GM19397 (cell line): ENCODE measurements at regions not wholly inside any gene's neighbourhood (a gene's known extent, or its start where the extent isn't known, plus 50 kb on each side); places are given as distances from the start of the nearest gene placed in this dataset.
"Not testable (repeated sequence)": the region's sequence is repeated elsewhere in the genome, so short reads cannot be mapped to it uniquely, and the experiment has no call there.

ENCODE experiments used
- ATAC-seq: cut with Tn5 transposase; IDR thresholded peaks from one replicate; pipeline ENCODE4 v1.9.1; 2021; ENCODE audit warnings: mild to moderate bottlenecking, moderate library complexity; ENCODE audit not compliant: unreplicated experiment

GRCh38 chr9:96157675-96158074 lies 144.3 kb downstream of the HSD17B3 start:
- ATAC-seq = no peak

GRCh38 chr9:96156171-96156974 lies 145.6 kb downstream of the HSD17B3 start:
- no peak for ATAC-seq

GRCh38 chr9:96154081-96154480 lies 147.9 kb downstream of the HSD17B3 start:
- no peak for ATAC-seq

GRCh38 chr9:96152550-96152949 lies 149.4 kb downstream of the HSD17B3 start:
- ATAC-seq = no peak

- peak; percentile 84 for ATAC-seq
Observed at GRCh38 chr9:96150324-96151227, 151.4 kb downstream of the HSD17B3 start.

- peak; percentile 45 for ATAC-seq
Observed at GRCh38 chr9:96149533-96150280, 152.3 kb downstream of the HSD17B3 start.

GRCh38 chr9:96148634-96149532 lies 153.1 kb downstream of the HSD17B3 start:
- no peak for ATAC-seq

- not testable (repeated sequence) for ATAC-seq
Observed at GRCh38 chr9:96147029-96147428, 154.9 kb downstream of the HSD17B3 start.

- no peak for ATAC-seq
Observed at GRCh38 chr9:96141666-96142065, 160.3 kb downstream of the HSD17B3 start.

GRCh38 chr9:96141128-96141474 lies 160.9 kb downstream of the HSD17B3 start:
- no peak for ATAC-seq

- ATAC-seq = no peak
Observed at GRCh38 chr9:96140296-96141127, 161.5 kb downstream of the HSD17B3 start.

GRCh38 chr9:96139592-96140295 lies 162.2 kb downstream of the HSD17B3 start:
- ATAC-seq = no peak

- ATAC-seq = no peak
Observed at GRCh38 chr9:96138616-96139015, 163.4 kb downstream of the HSD17B3 start.

- ATAC-seq = peak; percentile 14
Observed at GRCh38 chr9:96137671-96138429, 164.1 kb downstream of the HSD17B3 start.

GRCh38 chr9:96136992-96137670 lies 164.8 kb downstream of the HSD17B3 start:
- peak; percentile 94 for ATAC-seq

GRCh38 chr9:96135753-96136290 lies 166.2 kb downstream of the HSD17B3 start:
- ATAC-seq = no peak

- ATAC-seq = no peak
Observed at GRCh38 chr9:96135076-96135752, 166.8 kb downstream of the HSD17B3 start.
